ENCODE measurements at regions not wholly inside any gene's neighbourhood (a gene's known extent, or its start where the extent isn't known, plus 50 kb on each side); places are given as distances from the start of the nearest gene placed in this dataset.

GRCh38 chr7:142331941-142332340, 74.1 kb upstream of the PRSS58 start:
- no peak for TF ChIP-seq CTCF (IDR thresholded peaks at IDR 0.05; ENCODE audit: control insufficient read depth, insufficient read depth, low read depth, low read length, missing control alignments)
- DNase-seq (ENCODE audit: low read depth): no peak
- no peak overlapping the region for H3K4me3 ChIP-seq (ENCODE audit: control insufficient read depth, low read depth, low read length)

DNA sequence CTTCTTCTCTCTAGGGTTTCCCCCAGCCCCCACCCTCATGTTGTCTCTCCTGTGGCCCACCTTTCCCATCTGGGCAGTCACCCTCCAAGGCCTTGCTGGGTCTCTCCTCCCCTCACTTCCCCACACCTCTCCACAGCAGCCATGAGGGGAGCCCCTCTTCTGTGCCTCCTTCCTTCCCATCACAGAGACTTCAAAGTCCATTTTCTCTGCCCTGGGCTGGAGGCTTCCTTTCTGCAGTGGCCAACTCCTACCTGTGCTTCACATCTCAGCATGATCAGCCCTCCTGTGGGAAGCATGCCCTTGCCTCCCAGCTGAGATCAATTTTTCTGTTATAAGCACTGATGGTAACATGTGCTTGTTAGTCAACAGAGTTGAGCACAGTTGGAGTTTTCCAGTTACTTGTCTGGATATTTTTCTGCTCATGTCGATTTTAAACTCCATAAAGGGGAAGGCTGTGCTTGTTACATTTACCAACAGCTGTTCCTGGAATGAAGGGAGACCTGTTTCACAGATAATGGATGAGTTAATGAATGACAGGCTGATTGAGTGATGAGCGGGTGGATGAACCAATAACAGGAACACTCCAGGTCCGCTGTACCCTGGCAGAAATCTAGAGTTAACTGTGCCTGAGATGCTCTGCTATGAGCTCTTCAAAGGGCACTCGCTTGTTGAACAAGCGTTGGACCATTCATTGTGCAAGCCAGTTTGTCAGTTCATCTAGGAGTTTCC, 71.4 kb upstream of the PRSS58 start:
- no peak overlapping the region for H3K4me3 ChIP-seq (ENCODE audit: control insufficient read depth, low read depth, low read length)
- DNase-seq (ENCODE audit: low read depth): no peak
- no peak for TF ChIP-seq CTCF (IDR thresholded peaks at IDR 0.05; ENCODE audit: control insufficient read depth, insufficient read depth, low read depth, low read length, missing control alignments)

DNA sequence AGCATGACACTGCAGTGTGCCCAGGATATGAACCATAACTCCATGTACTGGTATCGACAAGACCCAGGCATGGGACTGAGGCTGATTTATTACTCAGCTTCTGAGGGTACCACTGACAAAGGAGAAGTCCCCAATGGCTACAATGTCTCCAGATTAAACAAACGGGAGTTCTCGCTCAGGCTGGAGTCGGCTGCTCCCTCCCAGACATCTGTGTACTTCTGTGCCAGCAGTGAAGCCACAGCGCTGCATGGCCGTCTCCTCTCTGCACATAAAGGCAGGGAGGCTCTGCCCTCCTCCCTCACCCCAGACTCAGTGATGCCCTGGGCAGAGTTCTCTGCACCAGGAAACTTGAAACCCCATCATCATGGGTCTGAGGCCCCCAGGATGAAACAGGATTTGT, 70.7 kb upstream of the PRSS58 start:
- DNase-seq (ENCODE audit: low read depth): no peak
- no peak for TF ChIP-seq CTCF (IDR thresholded peaks at IDR 0.05; ENCODE audit: control insufficient read depth, insufficient read depth, low read depth, low read length, missing control alignments)
- H3K4me3 ChIP-seq (ENCODE audit: control insufficient read depth, low read depth, low read length): no peak overlapping the region

DNA sequence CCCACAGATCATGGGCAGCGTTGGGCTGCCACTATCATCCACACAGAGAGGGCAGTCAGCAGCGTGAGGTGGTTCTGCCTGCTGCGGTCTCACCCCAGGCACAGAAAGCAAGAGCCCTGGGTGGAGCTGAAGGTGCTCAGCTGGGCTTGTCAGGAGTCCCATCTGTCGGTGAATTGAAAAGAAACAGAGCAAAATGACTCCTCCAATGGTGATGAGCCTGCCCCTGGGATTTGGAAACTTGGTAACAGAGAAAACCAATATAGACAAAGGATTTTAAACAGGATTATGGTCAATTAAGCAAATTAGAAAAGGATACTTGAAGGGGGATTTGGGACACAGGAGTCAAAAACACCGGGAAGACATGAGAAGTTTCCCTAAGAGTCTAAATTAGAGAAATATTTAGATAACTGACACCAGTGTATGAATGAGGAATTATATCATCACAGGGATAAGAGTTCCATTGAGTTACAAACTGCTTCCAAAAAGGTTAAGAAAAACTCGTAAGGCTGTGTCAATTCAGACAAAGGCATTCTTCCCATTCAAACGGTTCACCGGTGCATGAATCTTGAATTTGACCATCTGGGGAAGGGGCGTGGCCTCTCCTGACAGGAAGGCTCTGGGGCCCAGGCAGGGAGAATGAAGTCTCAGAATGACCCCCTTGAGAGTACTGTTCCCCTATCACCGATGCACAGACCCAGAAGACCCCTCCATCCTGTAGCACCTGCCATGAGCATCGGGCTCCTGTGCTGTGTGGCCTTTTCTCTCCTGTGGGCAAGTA, 70.0 kb upstream of the PRSS58 start:
- no peak overlapping the region for H3K4me3 ChIP-seq (ENCODE audit: control insufficient read depth, low read depth, low read length)
- TF ChIP-seq CTCF (IDR thresholded peaks at IDR 0.05; ENCODE audit: control insufficient read depth, insufficient read depth, low read depth, low read length, missing control alignments): no peak
- no peak for DNase-seq (ENCODE audit: low read depth)

DNA sequence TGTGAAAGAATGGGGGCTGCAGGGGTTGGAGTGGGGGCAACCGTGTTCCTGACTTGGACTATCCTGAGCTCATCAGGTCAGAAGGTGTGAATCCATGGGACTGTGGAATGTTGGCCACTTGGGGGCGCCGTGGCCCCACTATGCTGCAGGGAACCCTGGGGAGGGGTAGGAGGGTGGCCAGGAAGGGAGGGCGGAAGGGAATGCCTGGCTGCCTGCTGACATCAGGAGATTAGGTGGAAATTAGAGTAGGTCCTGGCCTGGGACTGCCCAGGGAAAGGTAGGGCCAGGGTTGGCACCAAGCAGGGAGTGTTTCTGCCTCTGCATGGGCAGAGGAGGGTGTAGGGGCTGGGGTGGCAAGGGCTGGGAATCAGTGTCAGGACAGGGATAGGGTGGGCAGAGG, 65.8 kb upstream of the PRSS58 start:
- no peak for DNase-seq (ENCODE audit: low read depth)
- no peak for TF ChIP-seq CTCF (IDR thresholded peaks at IDR 0.05; ENCODE audit: control insufficient read depth, insufficient read depth, low read depth, low read length, missing control alignments)
- no peak overlapping the region for H3K4me3 ChIP-seq (ENCODE audit: control insufficient read depth, low read depth, low read length)

- no peak for DNase-seq (ENCODE audit: low read depth)
- no peak for TF ChIP-seq CTCF (IDR thresholded peaks at IDR 0.05; ENCODE audit: control insufficient read depth, insufficient read depth, low read depth, low read length, missing control alignments)
- no peak overlapping the region for H3K4me3 ChIP-seq (ENCODE audit: control insufficient read depth, low read depth, low read length)
Observed at GRCh38 chr7:142321391-142321790, 63.5 kb upstream of the PRSS58 start.
